H7 (cell line): ENCODE measurements at regions not wholly inside any gene's neighbourhood (a gene's known extent, or its start where the extent isn't known, plus 50 kb on each side); places are given as distances from the start of the nearest gene placed in this dataset.

Experiments
- DNase-seq: peaks from one replicate; pipeline ENCODE4 v3.0.0; 2012
- H3K27me3 ChIP-seq: 2 replicates; pipeline ENCODE4 v1.6.0; 2011; ENCODE audit warnings: mild to moderate bottlenecking, low read length; ENCODE audit not compliant: control insufficient read depth, insufficient read depth
- H3K36me3 ChIP-seq: replicated peaks from 2 replicates; pipeline ENCODE4 v1.5.1; 2011; ENCODE audit warnings: low read length; ENCODE audit not compliant: control insufficient read depth, insufficient read depth
- H3K4me3 ChIP-seq: 2 replicates; pipeline ENCODE4 v1.5.1; 2011; ENCODE audit warnings: low read depth, mild to moderate bottlenecking, control low read depth, low read length, moderate library complexity; ENCODE audit not compliant: insufficient read depth

- Histone ChIP-seq H3K27me3 (no peaks in the 10 kb centered on the region), H3K36me3 (no peaks in the 10 kb centered on the region), H3K4me3 (no peak overlapping the region)
- no peak for DNase-seq
These were observed 153.6 kb downstream of the SNX19 start for GRCh38 chr11:130762638-130763037.

- Histone ChIP-seq H3K4me3 (no peak overlapping the region), H3K27me3 (no peaks in the 10 kb centered on the region), H3K36me3 (no peaks in the 10 kb centered on the region)
- DNase-seq: no peak
These were observed 152.9 kb downstream of the SNX19 start for GRCh38 chr11:130763087-130763980.

GRCh38 chr11:130765406-130765805, 150.9 kb downstream of the SNX19 start:
- H3K27me3 ChIP-seq: no peaks in the 10 kb centered on the region
- DNase-seq: no peak
- no peak overlapping the region for H3K4me3 ChIP-seq
- H3K36me3 ChIP-seq: no peaks in the 10 kb centered on the region

GRCh38 chr11:130765951-130766649, 150.2 kb downstream of the SNX19 start:
- Histone ChIP-seq H3K4me3 (no peak overlapping the region), H3K36me3 (no peaks in the 10 kb centered on the region), H3K27me3 (no peaks in the 10 kb centered on the region)
- DNase-seq: no peak

GRCh38 chr11:130766650-130767565, 149.4 kb downstream of the SNX19 start:
- DNase-seq: no peak
- no peaks in the 10 kb centered on the region for H3K36me3 ChIP-seq
- no peak overlapping the region for H3K4me3 ChIP-seq
- no peaks in the 10 kb centered on the region for H3K27me3 ChIP-seq

GRCh38 chr11:130769782-130770535, 146.3 kb downstream of the SNX19 start:
- H3K36me3 ChIP-seq: no peaks in the 10 kb centered on the region
- DNase-seq: no peak
- H3K27me3 ChIP-seq: no peaks in the 10 kb centered on the region
- H3K4me3 ChIP-seq: no peak overlapping the region

GRCh38 chr11:130771708-130772107, 144.6 kb downstream of the SNX19 start:
- no peaks in the 10 kb centered on the region for H3K36me3 ChIP-seq
- no peaks in the 10 kb centered on the region for H3K27me3 ChIP-seq
- H3K4me3 ChIP-seq: no peak overlapping the region
- no peak for DNase-seq

- Histone ChIP-seq H3K4me3 (no peak overlapping the region), H3K27me3 (no peaks in the 10 kb centered on the region), H3K36me3 (no peaks in the 10 kb centered on the region)
- DNase-seq: no peak
These were observed 143.7 kb downstream of the SNX19 start for GRCh38 chr11:130772266-130773227.

GRCh38 chr11:130773244-130773820, 142.9 kb downstream of the SNX19 start:
- no peak for DNase-seq
- no peaks in the 10 kb centered on the region for H3K27me3 ChIP-seq
- H3K4me3 ChIP-seq: no peak overlapping the region
- H3K36me3 ChIP-seq: no peaks in the 10 kb centered on the region

- H3K27me3 ChIP-seq: no peaks in the 10 kb centered on the region
- no peak for DNase-seq
- H3K36me3 ChIP-seq: no peaks in the 10 kb centered on the region
- H3K4me3 ChIP-seq: no peak overlapping the region
These were observed 141.6 kb downstream of the SNX19 start for GRCh38 chr11:130774703-130775102.

- H3K27me3 ChIP-seq: no peaks in the 10 kb centered on the region
- no peak overlapping the region for H3K4me3 ChIP-seq
- no peaks in the 10 kb centered on the region for H3K36me3 ChIP-seq
- no peak for DNase-seq
These were observed 140.8 kb downstream of the SNX19 start for GRCh38 chr11:130775306-130776060.

- Histone ChIP-seq H3K27me3 (no peaks in the 10 kb centered on the region), H3K4me3 (no peak overlapping the region), H3K36me3 (no peaks in the 10 kb centered on the region)
- DNase-seq: no peak
These were observed 140.2 kb downstream of the SNX19 start for GRCh38 chr11:130776061-130776419.
